ENCODE measurements at regions not wholly inside any gene's neighbourhood (a gene's known extent, or its start where the extent isn't known, plus 50 kb on each side); places are given as distances from the start of the nearest gene placed in this dataset.

GRCh38 chr22:49097966-49098365 lies 729.7 kb downstream of the BRD1 start:
- ATAC-seq (ENCODE audit: low read depth) (no peak), DNase-seq (ENCODE audit: low spot score) (peak; percentile 3)
- no peak for TF ChIP-seq CTCF (IDR thresholded peaks at IDR 0.05; ENCODE audit: poor library complexity, severe bottlenecking)
- H3K27ac ChIP-seq (ENCODE audit: poor library complexity, severe bottlenecking): no peak overlapping the region
- no peaks in the 10 kb centered on the region for H3K9me3 ChIP-seq (ENCODE audit: severe bottlenecking)
- no peaks in the 10 kb centered on the region for H3K36me3 ChIP-seq (ENCODE audit: low read depth)
- no peak overlapping the region for H3K4me3 ChIP-seq (ENCODE audit: severe bottlenecking)
- no peaks in the 10 kb centered on the region for H3K4me1 ChIP-seq (ENCODE audit: insufficient read depth, poor library complexity, severe bottlenecking)
- no peaks in the 10 kb centered on the region for H3K27me3 ChIP-seq (ENCODE audit: insufficient read depth, poor library complexity, severe bottlenecking)

GRCh38 chr22:49097171-49097925 lies 730.3 kb downstream of the BRD1 start:
- Histone ChIP-seq H3K36me3 (ENCODE audit: low read depth) (no peaks in the 10 kb centered on the region), H3K4me3 (ENCODE audit: severe bottlenecking) (no peak overlapping the region), H3K27ac (ENCODE audit: poor library complexity, severe bottlenecking) (no peak overlapping the region), H3K9me3 (ENCODE audit: severe bottlenecking) (no peaks in the 10 kb centered on the region), H3K27me3 (ENCODE audit: insufficient read depth, poor library complexity, severe bottlenecking) (no peaks in the 10 kb centered on the region), H3K4me1 (ENCODE audit: insufficient read depth, poor library complexity, severe bottlenecking) (no peaks in the 10 kb centered on the region)
- ATAC-seq (ENCODE audit: low read depth) (no peak), DNase-seq (ENCODE audit: low spot score) (no peak)
- TF ChIP-seq CTCF (IDR thresholded peaks at IDR 0.05; ENCODE audit: poor library complexity, severe bottlenecking): no peak

GRCh38 chr22:49096476-49096875 lies 731.2 kb downstream of the BRD1 start:
- Histone ChIP-seq H3K36me3 (ENCODE audit: low read depth) (no peaks in the 10 kb centered on the region), H3K4me3 (ENCODE audit: severe bottlenecking) (no peak overlapping the region), H3K9me3 (ENCODE audit: severe bottlenecking) (no peaks in the 10 kb centered on the region), H3K27ac (ENCODE audit: poor library complexity, severe bottlenecking) (no peak overlapping the region), H3K4me1 (ENCODE audit: insufficient read depth, poor library complexity, severe bottlenecking) (no peaks in the 10 kb centered on the region), H3K27me3 (ENCODE audit: insufficient read depth, poor library complexity, severe bottlenecking) (no peaks in the 10 kb centered on the region)
- ATAC-seq (ENCODE audit: low read depth): no peak
- no peak for DNase-seq (ENCODE audit: low spot score)
- TF ChIP-seq CTCF (IDR thresholded peaks at IDR 0.05; ENCODE audit: poor library complexity, severe bottlenecking): no peak

GRCh38 chr22:49095366-49095765 lies 732.3 kb downstream of the BRD1 start:
- Histone ChIP-seq H3K36me3 (ENCODE audit: low read depth) (no peaks in the 10 kb centered on the region), H3K4me3 (ENCODE audit: severe bottlenecking) (no peak overlapping the region), H3K27me3 (ENCODE audit: insufficient read depth, poor library complexity, severe bottlenecking) (no peaks in the 10 kb centered on the region), H3K4me1 (ENCODE audit: insufficient read depth, poor library complexity, severe bottlenecking) (no peaks in the 10 kb centered on the region), H3K9me3 (ENCODE audit: severe bottlenecking) (no peaks in the 10 kb centered on the region), H3K27ac (ENCODE audit: poor library complexity, severe bottlenecking) (no peak overlapping the region)
- TF ChIP-seq CTCF (IDR thresholded peaks at IDR 0.05; ENCODE audit: poor library complexity, severe bottlenecking): no peak
- DNase-seq (ENCODE audit: low spot score) (no peak), ATAC-seq (ENCODE audit: low read depth) (no peak)

- TF ChIP-seq CTCF (IDR thresholded peaks at IDR 0.05; ENCODE audit: poor library complexity, severe bottlenecking): no peak
- Histone ChIP-seq H3K4me1 (ENCODE audit: insufficient read depth, poor library complexity, severe bottlenecking) (no peaks in the 10 kb centered on the region), H3K9me3 (ENCODE audit: severe bottlenecking) (no peaks in the 10 kb centered on the region), H3K36me3 (ENCODE audit: low read depth) (no peaks in the 10 kb centered on the region), H3K27ac (ENCODE audit: poor library complexity, severe bottlenecking) (no peak overlapping the region), H3K27me3 (ENCODE audit: insufficient read depth, poor library complexity, severe bottlenecking) (no peaks in the 10 kb centered on the region), H3K4me3 (ENCODE audit: severe bottlenecking) (no peak overlapping the region)
- DNase-seq (ENCODE audit: low spot score) (no peak), ATAC-seq (ENCODE audit: low read depth) (no peak)
Measured at GRCh38 chr22:49094858-49095257, 732.8 kb downstream of the BRD1 start.
